ENCODE measurements at regions not wholly inside any gene's neighbourhood (a gene's known extent, or its start where the extent isn't known, plus 50 kb on each side); places are given as distances from the start of the nearest gene placed in this dataset.

DNA sequence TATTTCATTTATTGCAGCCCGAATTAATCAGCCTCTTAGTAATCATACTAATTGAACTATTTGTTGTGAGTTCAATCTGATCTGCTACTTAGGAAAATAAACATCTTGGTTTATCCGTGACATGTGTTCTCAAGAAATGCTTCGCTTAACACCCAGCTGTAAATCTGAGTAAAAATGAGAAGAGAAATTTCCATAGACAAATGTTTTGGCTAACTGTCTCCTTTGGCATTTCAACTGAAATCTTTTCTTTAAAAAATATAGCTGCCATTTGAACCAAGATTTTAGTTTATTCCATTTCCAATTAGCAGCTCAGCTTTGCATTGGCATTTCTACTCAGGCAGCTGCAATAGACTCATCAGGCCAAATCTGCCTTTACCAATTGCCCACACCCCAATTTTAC lies 180.5 kb upstream of the PTER start:
- TF ChIP-seq CTCF (IDR thresholded peaks at IDR 0.05; ENCODE audit: low read depth, low read length) (no peak), EZH2phosphoT487 (IDR thresholded peaks at IDR 0.05; ENCODE audit: low read depth) (no peak)

All from OCI-LY3 (cell line).